ENCODE measurements at regions not wholly inside any gene's neighbourhood (a gene's known extent, or its start where the extent isn't known, plus 50 kb on each side); places are given as distances from the start of the nearest gene placed in this dataset.
"Not testable (repeated sequence)": the region's sequence is repeated elsewhere in the genome, so short reads cannot be mapped to it uniquely, and the experiment has no call there.

DNA sequence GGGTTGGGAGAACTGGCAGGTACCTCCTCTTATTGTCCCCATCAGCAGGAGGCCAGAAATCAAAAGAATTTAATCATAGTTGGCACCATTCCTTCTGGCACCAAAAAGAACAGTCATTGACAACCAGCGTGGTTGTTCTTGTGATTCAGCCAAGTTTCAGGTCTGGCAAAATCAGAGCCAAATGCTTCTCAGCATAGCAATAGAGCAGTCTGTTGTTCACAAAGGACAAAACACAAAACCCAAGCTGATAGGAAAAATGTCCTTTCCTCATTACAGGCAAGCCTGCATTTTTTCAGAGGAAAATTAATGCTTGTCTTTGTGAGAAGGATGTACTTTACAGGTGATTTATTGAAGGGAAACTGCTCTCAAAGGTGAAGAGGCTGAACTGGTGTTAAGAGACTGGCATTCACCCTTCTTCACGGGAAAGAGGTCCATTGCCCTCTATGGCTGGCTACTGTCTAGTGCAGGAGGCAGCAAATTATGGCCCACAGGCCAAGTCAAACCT lies 241.8 kb upstream of the ARHGAP42 start (continued):
- no peak for TF ChIP-seq CEBPB (IDR thresholded peaks at IDR 0.05; ENCODE audit: low read depth)
- TF ChIP-seq, protein P1, sequence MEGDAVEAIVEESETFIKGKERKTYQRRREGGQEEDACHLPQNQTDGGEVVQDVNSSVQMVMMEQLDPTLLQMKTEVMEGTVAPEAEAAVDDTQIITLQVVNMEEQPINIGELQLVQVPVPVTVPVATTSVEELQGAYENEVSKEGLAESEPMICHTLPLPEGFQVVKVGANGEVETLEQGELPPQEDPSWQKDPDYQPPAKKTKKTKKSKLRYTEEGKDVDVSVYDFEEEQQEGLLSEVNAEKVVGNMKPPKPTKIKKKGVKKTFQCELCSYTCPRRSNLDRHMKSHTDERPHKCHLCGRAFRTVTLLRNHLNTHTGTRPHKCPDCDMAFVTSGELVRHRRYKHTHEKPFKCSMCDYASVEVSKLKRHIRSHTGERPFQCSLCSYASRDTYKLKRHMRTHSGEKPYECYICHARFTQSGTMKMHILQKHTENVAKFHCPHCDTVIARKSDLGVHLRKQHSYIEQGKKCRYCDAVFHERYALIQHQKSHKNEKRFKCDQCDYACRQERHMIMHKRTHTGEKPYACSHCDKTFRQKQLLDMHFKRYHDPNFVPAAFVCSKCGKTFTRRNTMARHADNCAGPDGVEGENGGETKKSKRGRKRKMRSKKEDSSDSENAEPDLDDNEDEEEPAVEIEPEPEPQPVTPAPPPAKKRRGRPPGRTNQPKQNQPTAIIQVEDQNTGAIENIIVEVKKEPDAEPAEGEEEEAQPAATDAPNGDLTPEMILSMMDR (IDR thresholded peaks at IDR 0.05 in 2 of 3, conservative IDR thresholded peaks at IDR 0.05 in 1 of 3; ENCODE audit: borderline replicate concordance in 1 of 3, insufficient read depth in 1 of 3, low read depth in 2 of 3, low read length in 2 of 3): no peak
- TF ChIP-seq JUND (IDR thresholded peaks at IDR 0.05): no peak
- no peak for TF ChIP-seq ZBTB33 (IDR thresholded peaks at IDR 0.05; ENCODE audit: extremely low read depth, insufficient replicate concordance, low read length)
- TF ChIP-seq ZNF274 (IDR thresholded peaks at IDR 0.05; ENCODE audit: low read depth, low read length): no peak

- BruUV-seq (replicated peaks); ATAC-seq; POLR2A ChIA-PET: not testable (repeated sequence)
These were observed 235.2 kb upstream of the ARHGAP42 start for GRCh38 chr11:100451801-100452460.

More at GRCh38 chr11:100451801-100452460, 235.2 kb upstream of the ARHGAP42 start:
- H2AFZ ChIP-seq (ENCODE audit: low read depth, low read length, poor library complexity, severe bottlenecking); H3K27ac ChIP-seq (ENCODE audit: low read depth, low read length); H4K20me1 ChIP-seq (ENCODE audit: insufficient read depth); H3K4me2 ChIP-seq (ENCODE audit: low read length); H3K4me3 ChIP-seq (replicated peaks in 1 of 2; ENCODE audit: low read depth in 1 of 2, low read length in 2 of 2); H3K27me3 ChIP-seq (ENCODE audit: insufficient read depth, low read length); H3K36me3 ChIP-seq (ENCODE audit: control insufficient read depth in 1 of 2, insufficient read depth in 2 of 2, low read length in 2 of 2); CTCF ChIA-PET; RAD21 ChIA-PET (ENCODE audit: low non-redundant PET in 1 of 2, low total read pairs in 2 of 2, uncharacterized antibody in 2 of 2, unreplicated experiment in 2 of 2); H3K4me1 ChIP-seq (ENCODE audit: control insufficient read depth in 1 of 2, insufficient read depth in 2 of 2, low read length in 2 of 2); H3K79me2 ChIP-seq (ENCODE audit: insufficient read depth, low read length); H3K9me2 ChIP-seq (ENCODE audit: insufficient read depth); H3K9ac ChIP-seq (ENCODE audit: low read length); intact Hi-C loops (cut with micrococcal nuclease); H3K9me3 ChIP-seq (ENCODE audit: control insufficient read depth in 1 of 2, insufficient read depth in 1 of 2, low read depth in 1 of 2, low read length in 2 of 2); DNase-seq (ENCODE audit: low read depth, low spot score): not testable (repeated sequence)
